ENCODE measurements at regions not wholly inside any gene's neighbourhood (a gene's known extent, or its start where the extent isn't known, plus 50 kb on each side); places are given as distances from the start of the nearest gene placed in this dataset.

DNA sequence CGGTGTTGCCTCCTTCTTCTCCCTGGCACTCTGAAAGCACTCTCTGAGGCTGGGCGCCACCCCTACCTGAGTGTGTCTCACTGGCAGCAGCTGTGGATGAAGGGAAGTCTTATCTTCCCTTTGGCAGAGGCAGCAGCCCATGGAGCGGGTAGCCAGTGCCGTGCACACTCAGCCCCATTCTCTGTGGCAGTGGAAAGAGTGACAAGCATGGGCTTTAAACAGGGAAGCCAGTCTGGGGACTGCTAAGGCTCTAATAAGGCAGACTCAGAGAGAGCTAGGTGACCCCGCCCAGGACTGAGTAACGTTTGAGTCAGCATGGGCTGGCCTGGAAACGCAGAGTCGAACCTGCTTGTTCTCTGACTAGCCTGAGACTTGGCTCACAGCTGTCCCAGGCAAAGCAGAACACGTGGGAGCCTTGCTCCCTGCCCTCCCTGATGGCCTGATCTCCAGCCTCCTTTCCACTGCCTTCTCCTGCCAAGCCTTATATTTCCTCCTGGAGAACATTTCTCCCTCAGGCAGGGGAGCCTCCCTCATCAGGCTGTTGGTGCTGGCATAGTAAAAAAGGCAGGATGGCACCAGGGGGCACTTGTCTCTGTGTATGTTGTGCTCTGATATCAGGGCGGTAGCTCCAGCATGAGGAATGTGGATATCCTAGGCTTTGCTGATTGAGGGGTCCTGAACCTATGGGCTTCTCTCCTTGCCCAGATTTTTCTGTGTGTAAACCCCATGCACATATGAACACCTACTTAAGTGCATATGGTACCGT, 93.9 kb upstream of the LGALSL start:
- H3K4me3 ChIP-seq (ENCODE audit: control insufficient read depth, low read depth, low read length): no peak overlapping the region
- DNase-seq (ENCODE audit: low read depth): peak; percentile 98

DNA sequence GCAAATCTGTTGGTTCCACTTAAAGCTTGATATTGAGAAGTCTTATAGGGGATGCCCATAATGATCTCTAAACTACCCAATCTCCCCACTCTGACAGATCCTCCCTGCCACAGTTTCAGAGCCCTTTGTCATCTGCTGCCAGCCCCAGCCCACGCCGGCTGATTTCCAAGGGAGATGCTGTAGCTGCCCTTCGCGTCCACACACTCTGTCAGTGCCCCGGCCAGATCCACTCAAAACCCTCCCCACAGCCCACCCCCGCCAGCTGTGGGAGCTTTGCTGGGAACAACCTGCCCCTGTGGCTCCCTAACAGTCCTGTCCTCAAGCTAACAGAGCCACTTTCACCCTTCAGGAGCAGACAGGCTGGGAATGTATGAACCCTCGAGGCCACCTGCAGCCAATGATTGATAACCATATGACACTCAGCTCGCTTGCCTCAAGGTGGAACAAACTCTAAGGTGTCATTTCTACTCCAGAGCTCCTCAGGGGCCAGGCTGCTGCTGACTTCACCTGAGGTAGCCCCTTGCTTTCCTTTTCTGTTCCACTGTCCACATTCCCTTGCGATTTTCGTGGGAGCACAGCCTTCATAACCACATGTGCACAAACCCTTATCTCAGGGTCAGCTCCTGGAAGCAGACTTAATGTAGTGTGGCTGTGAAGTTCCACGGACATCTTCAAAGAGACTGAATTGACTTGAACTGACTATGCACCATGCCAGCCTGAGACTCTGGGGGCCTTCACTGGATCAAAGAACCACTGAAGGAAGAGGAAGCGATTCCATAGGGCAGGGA, 92.6 kb upstream of the LGALSL start:
- TF ChIP-seq, protein P1, sequence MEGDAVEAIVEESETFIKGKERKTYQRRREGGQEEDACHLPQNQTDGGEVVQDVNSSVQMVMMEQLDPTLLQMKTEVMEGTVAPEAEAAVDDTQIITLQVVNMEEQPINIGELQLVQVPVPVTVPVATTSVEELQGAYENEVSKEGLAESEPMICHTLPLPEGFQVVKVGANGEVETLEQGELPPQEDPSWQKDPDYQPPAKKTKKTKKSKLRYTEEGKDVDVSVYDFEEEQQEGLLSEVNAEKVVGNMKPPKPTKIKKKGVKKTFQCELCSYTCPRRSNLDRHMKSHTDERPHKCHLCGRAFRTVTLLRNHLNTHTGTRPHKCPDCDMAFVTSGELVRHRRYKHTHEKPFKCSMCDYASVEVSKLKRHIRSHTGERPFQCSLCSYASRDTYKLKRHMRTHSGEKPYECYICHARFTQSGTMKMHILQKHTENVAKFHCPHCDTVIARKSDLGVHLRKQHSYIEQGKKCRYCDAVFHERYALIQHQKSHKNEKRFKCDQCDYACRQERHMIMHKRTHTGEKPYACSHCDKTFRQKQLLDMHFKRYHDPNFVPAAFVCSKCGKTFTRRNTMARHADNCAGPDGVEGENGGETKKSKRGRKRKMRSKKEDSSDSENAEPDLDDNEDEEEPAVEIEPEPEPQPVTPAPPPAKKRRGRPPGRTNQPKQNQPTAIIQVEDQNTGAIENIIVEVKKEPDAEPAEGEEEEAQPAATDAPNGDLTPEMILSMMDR (conservative IDR thresholded peaks at IDR 0.05; ENCODE audit: control insufficient read depth, insufficient read depth, low read depth, low read length): no peak

More for the DNA sequence above, 93.9 kb upstream of the LGALSL start:
- TF ChIP-seq, protein P1 (conservative IDR thresholded peaks at IDR 0.05; ENCODE audit: control insufficient read depth, insufficient read depth, low read depth, low read length): no peak

DNA sequence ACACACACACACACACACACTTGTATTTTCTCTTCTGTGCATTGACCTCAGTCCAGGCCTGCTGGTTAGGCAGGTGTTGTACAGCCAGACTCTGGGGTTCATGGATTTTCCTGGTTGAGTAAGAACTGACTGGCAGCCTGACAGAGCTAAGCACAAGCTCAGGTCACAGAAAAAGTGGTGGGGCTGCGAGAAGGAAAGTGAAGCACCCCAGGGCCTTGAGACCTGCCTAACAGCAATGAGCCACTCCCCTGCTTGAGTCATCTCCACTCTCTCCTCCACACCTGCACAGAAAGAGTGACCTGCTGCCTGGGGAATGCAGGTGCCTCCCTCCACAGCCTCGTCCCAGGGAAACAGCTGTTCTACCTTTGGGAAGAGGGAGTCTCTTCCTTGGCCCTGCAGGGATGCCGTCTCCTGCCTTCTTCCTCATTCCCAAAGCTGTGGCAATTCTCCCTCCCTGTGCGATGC, 91.4 kb upstream of the LGALSL start:
- DNase-seq (ENCODE audit: low read depth): no peak
- TF ChIP-seq, protein P1 (conservative IDR thresholded peaks at IDR 0.05; ENCODE audit: control insufficient read depth, insufficient read depth, low read depth, low read length): no peak
- H3K4me3 ChIP-seq (ENCODE audit: control insufficient read depth, low read depth, low read length): no peak overlapping the region

More for the DNA sequence above, 92.6 kb upstream of the LGALSL start:
- H3K4me3 ChIP-seq (ENCODE audit: control insufficient read depth, low read depth, low read length): no peak overlapping the region
- no peak for DNase-seq (ENCODE audit: low read depth)

DNA sequence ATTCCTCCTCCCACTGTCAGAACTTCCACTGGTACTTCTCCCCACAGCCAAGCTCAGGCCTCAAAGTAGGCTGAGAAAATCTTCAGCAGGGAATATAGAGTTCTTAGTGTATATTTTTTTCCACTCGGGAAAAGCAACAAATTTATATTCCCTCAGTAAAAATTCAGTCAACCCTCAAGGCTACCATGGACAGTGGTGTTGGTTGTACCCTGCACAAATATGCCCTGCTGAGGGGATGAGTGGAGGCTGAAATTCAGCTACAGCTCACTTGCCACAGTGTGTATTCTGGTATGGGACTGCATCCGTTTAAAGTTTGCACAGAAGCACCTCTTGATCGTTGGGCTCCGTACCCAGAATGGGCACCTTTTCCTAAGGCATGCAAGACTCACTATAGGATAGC, 90.8 kb upstream of the LGALSL start:
- DNase-seq (ENCODE audit: low read depth): no peak
- TF ChIP-seq, protein P1 (conservative IDR thresholded peaks at IDR 0.05; ENCODE audit: control insufficient read depth, insufficient read depth, low read depth, low read length): no peak
- no peak overlapping the region for H3K4me3 ChIP-seq (ENCODE audit: control insufficient read depth, low read depth, low read length)

DNA sequence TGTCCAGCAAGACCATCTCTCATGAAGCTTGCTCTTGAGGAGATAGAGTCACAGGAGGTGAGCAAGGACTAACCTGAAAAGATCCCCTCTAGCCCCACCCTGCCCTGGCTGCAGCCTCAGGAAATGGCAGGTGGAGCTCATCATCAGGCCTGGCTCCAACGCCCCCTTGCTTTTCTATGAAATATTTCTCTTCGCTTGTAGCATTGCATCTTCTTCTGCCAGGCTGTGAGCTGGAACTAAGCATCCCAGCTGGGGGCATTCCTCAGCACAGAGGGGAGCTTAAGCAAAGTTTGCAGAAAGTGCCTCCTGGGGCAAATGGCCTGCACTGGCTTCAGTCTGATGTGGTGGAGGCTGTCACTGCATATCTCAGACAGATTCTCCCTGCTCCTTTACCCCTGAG, 90.1 kb upstream of the LGALSL start:
- no peak overlapping the region for H3K4me3 ChIP-seq (ENCODE audit: control insufficient read depth, low read depth, low read length)
- DNase-seq (ENCODE audit: low read depth): no peak
- TF ChIP-seq, protein P1 (conservative IDR thresholded peaks at IDR 0.05; ENCODE audit: control insufficient read depth, insufficient read depth, low read depth, low read length): no peak

DNA sequence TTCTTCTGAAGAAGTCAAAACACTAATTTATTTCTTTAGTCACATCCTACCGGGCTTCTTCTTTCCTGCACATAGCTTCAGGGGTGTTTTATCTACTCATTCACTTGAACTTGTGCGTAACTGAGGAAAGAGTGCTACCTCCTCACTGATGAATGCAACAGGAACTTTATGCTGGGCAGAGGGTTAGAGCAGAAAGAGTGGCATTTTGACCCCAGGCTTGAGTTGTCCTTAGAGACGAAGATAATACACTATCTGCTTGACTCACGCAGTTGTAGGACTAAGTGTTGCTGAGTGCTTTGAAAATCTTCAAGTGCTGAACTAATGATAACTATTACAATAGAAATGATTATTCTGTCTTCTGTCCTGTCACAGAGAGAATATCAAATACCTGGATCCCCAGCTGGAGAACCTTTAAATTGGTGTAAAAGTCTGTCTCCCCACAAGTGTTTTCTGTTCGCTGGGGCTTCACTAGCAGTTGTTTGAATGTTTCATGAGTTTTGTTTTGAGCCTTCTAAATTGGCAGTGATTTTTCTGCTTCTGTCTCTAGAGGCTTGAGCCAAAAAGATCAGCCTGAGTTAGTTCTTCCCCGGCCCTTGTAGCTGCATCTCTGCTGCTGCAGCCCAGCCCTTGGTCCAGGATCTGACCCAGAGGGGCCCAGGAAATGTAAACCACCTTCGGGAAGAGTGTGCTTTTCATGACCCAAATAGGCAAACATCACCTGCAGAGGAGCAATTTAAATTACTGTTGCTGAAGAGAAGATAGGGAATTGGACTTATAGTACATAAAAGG, 86.3 kb upstream of the LGALSL start:
- TF ChIP-seq, protein P1 (conservative IDR thresholded peaks at IDR 0.05; ENCODE audit: control insufficient read depth, insufficient read depth, low read depth, low read length): no peak
- DNase-seq (ENCODE audit: low read depth): no peak

More for the DNA sequence above, 86.3 kb upstream of the LGALSL start:
- H3K4me3 ChIP-seq (ENCODE audit: control insufficient read depth, low read depth, low read length): no peak overlapping the region
